NCI-H748 (cell line): ENCODE measurements at regions not wholly inside any gene's neighbourhood (a gene's known extent, or its start where the extent isn't known, plus 50 kb on each side); places are given as distances from the start of the nearest gene placed in this dataset.

Source experiments
- DNase-seq: peaks from one replicate; lab custom pipeline; 2025; ENCODE audit not compliant: unreplicated experiment; lab: John Stamatoyannopoulos, UW

- DNase-seq: no peak
Observed at GRCh38 chr6:137816688-137817618, 50.1 kb upstream of the TNFAIP3 start.
